NCI-H187 (cell line): ENCODE measurements at regions not wholly inside any gene's neighbourhood (a gene's known extent, or its start where the extent isn't known, plus 50 kb on each side); places are given as distances from the start of the nearest gene placed in this dataset.
"Not testable (repeated sequence)": the region's sequence is repeated elsewhere in the genome, so short reads cannot be mapped to it uniquely, and the experiment has no call there.

Experiments used
- DNase-seq, 2 experiments: peaks; one replicate each; lab custom pipeline; 2025; lab: John Stamatoyannopoulos, UW

GRCh38 chr7:155229548-155230168 is 68.0 kb upstream of the INSIG1 start:
- no peak for DNase-seq

GRCh38 chr7:155230169-155230593 is 67.5 kb upstream of the INSIG1 start:
- DNase-seq = no peak

- DNase-seq = no peak
Observed at GRCh38 chr7:155231241-155231800, 66.4 kb upstream of the INSIG1 start.

- DNase-seq = no peak
Observed at GRCh38 chr7:155231941-155232340, 65.7 kb upstream of the INSIG1 start.

GRCh38 chr7:155232911-155233310 is 64.8 kb upstream of the INSIG1 start:
- no peak for DNase-seq

GRCh38 chr7:155233311-155234157 is 64.1 kb upstream of the INSIG1 start:
- no peak for DNase-seq

GRCh38 chr7:155234158-155234492 is 63.6 kb upstream of the INSIG1 start:
- DNase-seq = no peak

GRCh38 chr7:155234950-155235789 is 62.5 kb upstream of the INSIG1 start:
- DNase-seq = no peak

- DNase-seq = no peak
Observed at GRCh38 chr7:155236386-155236785, 61.3 kb upstream of the INSIG1 start.

- no peak for DNase-seq
Observed at GRCh38 chr7:155237297-155237696, 60.4 kb upstream of the INSIG1 start.

GRCh38 chr7:155237730-155238129 is 59.9 kb upstream of the INSIG1 start:
- no peak for DNase-seq

- DNase-seq = not testable (repeated sequence)
Observed at GRCh38 chr7:155239431-155240087, 58.1 kb upstream of the INSIG1 start.

- DNase-seq = no peak
Observed at GRCh38 chr7:155244675-155245074, 53.0 kb upstream of the INSIG1 start.

GRCh38 chr7:155247479-155248365 is 50.0 kb upstream of the INSIG1 start:
- DNase-seq = no peak
